Natural killer cell (primary cell): ENCODE measurements at regions not wholly inside any gene's neighbourhood (a gene's known extent, or its start where the extent isn't known, plus 50 kb on each side); places are given as distances from the start of the nearest gene placed in this dataset.
A peak's percentile ranks its signal among the peaks of the same experiment; 100 is the strongest.

Experiments
- ATAC-seq, 3 donors: fragments of 150-1000 bp in 2 of 3; fragments of 200-7000 bp in 1 of 3; cut with Tn5 transposase; 1 replicate in 1 of 3; 2 replicates in 2 of 3; pipeline ENCODE4 v1.10.0; 2021; ENCODE audit warnings: mild to moderate bottlenecking in 2 of 3, moderate library complexity in 2 of 3
- DNase-seq, 2 donors: peaks; one replicate each; pipeline versions ENCODE4 v3.0.0 to v3.0.0-alpha.2; 2013 to 2021; ENCODE audit warnings: mixed read lengths in 1 of 2
- H3K27ac ChIP-seq: one replicate; pipeline ENCODE4 v1.5.1; 2013; ENCODE audit warnings: mild to moderate bottlenecking, low read length
- H3K27me3 ChIP-seq: one replicate; pipeline ENCODE4 v1.6.1; 2013; ENCODE audit warnings: low read length; ENCODE audit not compliant: control insufficient read depth, insufficient read depth
- H3K36me3 ChIP-seq: one replicate; pipeline ENCODE4 v1.6.1; 2013; ENCODE audit warnings: low read length; ENCODE audit not compliant: control insufficient read depth, insufficient read depth
- H3K4me1 ChIP-seq: one replicate; pipeline ENCODE4 v1.6.1; 2013; ENCODE audit warnings: low read length; ENCODE audit not compliant: control insufficient read depth, insufficient read depth
- H3K4me3 ChIP-seq: one replicate; pipeline ENCODE4 v1.5.1; 2013; ENCODE audit warnings: low read length
- H3K9me3 ChIP-seq: one replicate; pipeline ENCODE4 v1.6.1; 2013; ENCODE audit warnings: low read length; ENCODE audit not compliant: control insufficient read depth, insufficient read depth
- H3K27ac Mint-ChIP-seq, 2 donors: one replicate each; pipeline ENCODE4 v1.8.0; 2022; ENCODE audit warnings: mild to moderate bottlenecking in 2 of 2, mixed read lengths in 2 of 2, moderate library complexity in 1 of 2
- H3K27me3 Mint-ChIP-seq, 2 donors: one replicate each; pipeline ENCODE4 v1.8.0; 2022; ENCODE audit warnings: low read depth in 2 of 2, mixed read lengths in 2 of 2
- H3K36me3 Mint-ChIP-seq: one replicate; pipeline ENCODE4 v1.8.0; 2022; ENCODE audit warnings: mixed read lengths
- H3K4me1 Mint-ChIP-seq, 2 donors: one replicate each; pipeline ENCODE4 v1.8.0; 2022; ENCODE audit warnings: mixed read lengths in 2 of 2
- H3K4me3 Mint-ChIP-seq: one replicate; pipeline ENCODE4 v1.8.0; 2022; ENCODE audit warnings: mild to moderate bottlenecking, moderate library complexity, mixed read lengths
- H3K9me3 Mint-ChIP-seq, 2 donors: one replicate each; pipeline ENCODE4 v1.8.0; 2022; ENCODE audit warnings: mixed read lengths in 2 of 2
- CTCF ChIP-seq: fragments of 200-600 bp; IDR thresholded peaks from one replicate; pipeline ENCODE4 v1.8.0; 2022; ENCODE audit warnings: antibody characterized with exemption
- WGBS: methylation state at CpG from one replicate; pipeline ENCODE4 v1.1.7; 2013; ENCODE audit warnings: missing lambda C conversion rate; ENCODE audit not compliant: insufficient coverage; 5-methylcytosine and 5-hydroxymethylcytosine counted together
- intact Hi-C: fragments of 100-400 bp; cut with micrococcal nuclease; formaldehyde crosslinking; loops from one replicate; pipeline ENCODE4 v1.14.2; 2022

- DNase-seq, result peak; percentile 40 to 80
- peak overlapping the region; percentile 29 for H3K4me3 ChIP-seq
- TF ChIP-seq CTCF, result no peak
- 3% methylated on average over 147 of the region's 147 CpGs for WGBS
- Mint-ChIP-seq H3K4me3 (peak overlapping the region; percentile 91), H3K4me1 (peaks cover 31 to 46% of the 10 kb centered on the region in 2 donors), H3K27me3 (peaks cover 0 to 3% of the 10 kb centered on the region in 2 donors), H3K36me3 (no peaks in the 10 kb centered on the region), H3K9me3 (no peaks in the 10 kb centered on the region), H3K27ac (peak overlapping the region; percentile 65 to 80)
- no peaks in the 10 kb centered on the region for H3K27me3 ChIP-seq
- no peak overlapping the region for H3K27ac ChIP-seq
- no peaks in the 10 kb centered on the region for H3K36me3 ChIP-seq
- no peaks in the 10 kb centered on the region for H3K9me3 ChIP-seq
- intact Hi-C loops, result no loop called here
- H3K4me1 ChIP-seq, result peaks cover 32% of the 10 kb centered on the region
- peak; percentile 62 to 75 (median 71) for ATAC-seq
These were observed 156.7 kb downstream of the KLF13 start for GRCh38 chr15:31483053-31483985.

GRCh38 chr15:31483986-31484951, 157.6 kb downstream of the KLF13 start:
- H3K4me1 ChIP-seq, result peaks cover 39% of the 10 kb centered on the region
- H3K27ac Mint-ChIP-seq, result peak overlapping the region; percentile 63 to 86
- no peaks in the 10 kb centered on the region for H3K27me3 ChIP-seq
- peaks cover 32 to 45% of the 10 kb centered on the region in 2 donors for H3K4me1 Mint-ChIP-seq
- H3K9me3 ChIP-seq, result no peaks in the 10 kb centered on the region
- 60% methylated on average over 100 of the region's 100 CpGs for WGBS
- peak; percentile 9 to 46 (median 22) for ATAC-seq
- peaks cover 0 to 3% of the 10 kb centered on the region in 2 donors for H3K27me3 Mint-ChIP-seq
- intact Hi-C loops, result no loop called here
- H3K9me3 Mint-ChIP-seq, result no peaks in the 10 kb centered on the region
- no peaks in the 10 kb centered on the region for H3K36me3 ChIP-seq
- H3K27ac ChIP-seq, result no peak overlapping the region
- TF ChIP-seq CTCF, result no peak
- no peaks in the 10 kb centered on the region for H3K36me3 Mint-ChIP-seq
- peak in 1 of 2 donors; percentile 76 for DNase-seq
- H3K4me3 Mint-ChIP-seq, result peak overlapping the region; percentile 93
- H3K4me3 ChIP-seq, result no peak overlapping the region

GRCh38 chr15:31484986-31485385, 158.4 kb downstream of the KLF13 start:
- Histone ChIP-seq H3K4me3 (no peak overlapping the region), H3K36me3 (no peaks in the 10 kb centered on the region), H3K4me1 (peaks cover 44% of the 10 kb centered on the region), H3K27ac (no peak overlapping the region), H3K27me3 (no peaks in the 10 kb centered on the region), H3K9me3 (no peaks in the 10 kb centered on the region)
- Mint-ChIP-seq H3K9me3 (no peaks in the 10 kb centered on the region), H3K4me1 (peaks cover 35 to 44% of the 10 kb centered on the region in 2 donors), H3K36me3 (no peaks in the 10 kb centered on the region), H3K27me3 (peaks cover 0 to 3% of the 10 kb centered on the region in 2 donors), H3K4me3 (peak overlapping the region; percentile 93), H3K27ac (peak overlapping the region; percentile 63 to 86)
- TF ChIP-seq CTCF, result no peak
- intact Hi-C loops, result loop anchor here (5.0 kb wide), 2 partner anchors 48 to 218 kb away; no protein-coding TSS in a partner anchor
- DNase-seq (no peak), ATAC-seq (no peak)
- 100% methylated on average over 5 of the region's 5 CpGs for WGBS
